GM21786 (cell line): ENCODE measurements at regions not wholly inside any gene's neighbourhood (a gene's known extent, or its start where the extent isn't known, plus 50 kb on each side); places are given as distances from the start of the nearest gene placed in this dataset.
"Not testable (repeated sequence)": the region's sequence is repeated elsewhere in the genome, so short reads cannot be mapped to it uniquely, and the experiment has no call there.

Experiments
- ATAC-seq: cut with Tn5 transposase; IDR thresholded peaks from one replicate; pipeline ENCODE4 v1.9.1; 2021; ENCODE audit not compliant: unreplicated experiment

DNA sequence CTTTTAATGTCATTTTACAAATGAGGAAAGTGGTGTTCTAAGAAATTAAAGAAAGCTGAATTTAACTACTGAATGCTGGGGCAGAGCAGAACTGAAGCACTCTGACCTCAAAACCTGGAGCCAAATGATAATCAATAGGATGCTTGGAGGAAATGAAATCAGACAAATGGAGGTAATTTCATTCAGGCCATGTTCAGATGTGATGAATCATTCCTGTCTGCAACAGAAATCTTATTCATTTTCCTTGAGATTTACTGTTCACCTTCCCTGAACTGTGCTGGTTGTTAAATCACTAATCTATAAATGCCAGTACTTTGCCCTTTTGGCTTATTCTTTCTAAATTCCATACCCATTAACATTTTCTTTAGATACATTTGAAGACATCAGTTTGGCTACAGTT lies 85.6 kb upstream of the SNX7 start:
- no peak for ATAC-seq

DNA sequence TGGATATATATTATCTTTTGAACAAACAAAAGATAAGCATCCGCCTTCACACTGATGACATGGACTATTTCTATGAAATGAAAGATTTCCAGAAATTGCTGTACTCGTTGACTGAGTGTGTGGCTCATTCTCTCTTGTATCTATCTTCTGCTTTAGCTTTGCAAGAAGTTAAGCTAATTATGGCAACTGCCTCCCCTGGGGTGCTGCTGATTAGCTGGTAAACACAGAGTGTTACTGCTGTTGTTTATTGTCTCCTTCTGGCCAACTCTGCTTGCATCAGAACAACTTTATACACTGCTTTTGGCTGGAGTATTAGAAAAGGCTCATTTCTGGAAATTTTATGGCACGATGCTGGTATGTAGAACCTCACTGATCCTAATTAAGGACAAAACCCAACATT lies 95.6 kb upstream of the SNX7 start:
- ATAC-seq = no peak

DNA sequence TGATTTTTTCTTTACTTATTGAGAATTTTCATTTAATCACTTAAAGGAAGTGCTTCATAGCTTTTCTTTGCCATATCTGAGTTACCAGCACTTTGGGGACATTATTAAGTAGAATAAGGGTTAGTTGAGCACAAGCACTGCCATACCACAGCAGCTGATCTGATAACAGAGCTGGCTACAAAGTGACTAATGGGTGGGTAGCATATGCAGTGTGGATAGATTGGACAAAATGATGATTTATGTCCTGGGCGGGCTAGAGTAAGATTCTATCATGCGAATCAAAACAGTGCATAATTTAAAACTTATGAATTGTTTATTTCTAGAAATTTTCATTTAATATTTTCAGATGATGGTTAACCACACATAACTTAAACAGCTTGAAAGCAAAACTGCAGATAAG lies 102.2 kb upstream of the SNX7 start:
- ATAC-seq = no peak

DNA sequence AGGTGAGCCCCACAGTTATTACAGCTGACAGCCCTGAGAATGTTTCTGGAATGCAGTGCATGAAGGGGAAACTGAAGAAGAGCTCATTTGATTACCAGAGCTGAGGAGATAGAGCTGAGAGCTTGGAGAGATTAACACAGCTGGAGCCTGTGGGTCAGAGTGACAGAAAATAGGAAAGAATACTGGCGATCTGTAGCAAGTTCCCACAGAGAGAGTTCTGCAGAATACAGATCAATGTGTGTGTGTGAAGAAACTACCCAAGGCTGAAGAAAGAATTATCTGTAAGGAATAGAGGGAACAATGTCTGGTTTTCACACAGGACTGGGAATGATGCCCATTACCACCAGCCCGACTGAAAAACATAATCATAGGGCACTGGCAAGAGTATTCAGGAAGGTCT lies 103.6 kb upstream of the SNX7 start:
- no peak for ATAC-seq

DNA sequence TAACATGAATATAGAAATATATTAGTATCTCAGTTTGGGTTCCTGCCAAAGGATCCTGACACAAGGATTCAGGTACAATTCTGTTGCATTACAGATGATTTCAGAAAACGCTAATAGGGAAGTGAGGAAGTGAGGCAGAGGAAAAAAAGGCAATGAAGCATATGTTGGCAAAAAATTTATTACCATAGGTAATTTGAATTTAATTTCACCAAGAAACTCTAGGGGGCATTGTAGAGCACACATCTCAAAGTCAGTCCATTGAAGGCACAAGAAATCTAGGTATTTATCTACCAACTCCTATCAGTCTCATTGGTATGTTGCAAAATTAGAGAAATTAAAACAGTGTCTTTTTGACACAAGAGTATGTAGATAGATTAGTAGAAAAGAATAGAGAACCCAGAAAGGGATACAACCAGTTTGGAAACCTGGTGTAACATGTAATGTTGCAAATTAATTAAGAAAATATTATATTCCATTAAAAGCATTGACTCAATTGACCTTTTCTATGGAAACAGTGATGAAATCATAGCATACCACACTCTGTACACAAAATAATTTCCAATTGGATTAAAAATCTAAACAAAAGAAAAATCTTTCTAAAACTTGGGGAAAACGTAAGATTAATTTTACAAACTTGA lies 104.9 kb upstream of the SNX7 start:
- peak; percentile 43 for ATAC-seq

DNA sequence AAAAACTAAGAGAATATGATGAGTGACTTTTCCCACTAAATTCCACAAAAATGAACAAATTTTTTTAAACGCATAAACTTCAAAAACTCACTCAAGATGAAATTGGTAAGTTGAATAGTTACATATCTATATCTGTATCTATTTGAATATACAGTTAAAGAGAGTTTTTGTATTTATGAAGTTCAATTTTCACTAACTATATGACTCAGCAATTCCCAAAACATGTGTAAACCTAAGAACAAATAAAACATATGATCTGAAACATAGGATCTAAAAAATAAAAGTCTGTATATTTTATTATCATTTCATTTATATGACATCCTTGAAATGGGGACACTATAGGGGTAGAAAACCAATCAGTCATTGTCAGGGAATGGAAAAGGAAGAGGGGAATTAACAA lies 105.7 kb upstream of the SNX7 start:
- no peak for ATAC-seq

DNA sequence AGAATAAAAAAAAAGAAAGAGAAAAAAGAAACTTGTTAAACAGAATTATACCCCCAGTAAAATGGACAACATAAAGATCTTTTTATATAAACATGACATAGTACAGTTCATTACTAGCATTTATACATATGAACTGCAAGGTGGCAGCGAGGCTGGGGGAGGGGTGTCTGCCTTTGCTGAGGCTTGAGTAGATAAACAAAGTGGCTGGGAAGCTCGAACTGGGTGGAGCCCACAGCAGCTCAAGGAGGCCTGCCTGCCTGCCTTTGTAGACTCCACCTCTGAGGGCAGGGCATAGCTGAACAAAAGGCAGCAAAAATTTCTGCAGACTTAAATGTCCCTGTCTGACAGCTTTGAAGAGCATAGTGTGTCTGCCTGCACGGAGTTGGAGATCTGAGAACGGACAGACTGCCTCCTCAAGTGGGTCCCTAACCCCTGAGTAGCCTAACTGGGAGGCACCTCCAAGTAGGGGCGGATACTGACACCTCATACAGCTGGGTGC lies 108.9 kb upstream of the SNX7 start:
- not testable (repeated sequence) for ATAC-seq

DNA sequence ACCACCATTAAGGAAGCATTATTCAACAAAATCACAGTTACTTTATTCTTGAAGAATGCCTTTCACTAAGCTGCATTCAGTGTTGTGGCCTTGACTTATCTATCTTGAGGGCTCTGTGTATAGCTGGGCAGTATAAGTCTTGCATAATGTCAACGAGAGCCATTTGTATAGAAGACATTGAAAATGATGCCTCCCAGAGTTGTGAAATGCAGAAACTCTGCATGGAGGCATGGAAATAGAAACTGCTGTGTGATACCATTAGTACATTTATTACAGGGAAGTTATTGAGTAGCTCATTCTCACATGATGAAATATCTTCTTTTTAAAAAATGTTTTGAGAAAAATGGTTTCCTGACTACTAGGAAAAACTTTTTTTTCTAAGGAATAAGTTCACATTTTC lies 111.4 kb upstream of the SNX7 start:
- no peak for ATAC-seq

DNA sequence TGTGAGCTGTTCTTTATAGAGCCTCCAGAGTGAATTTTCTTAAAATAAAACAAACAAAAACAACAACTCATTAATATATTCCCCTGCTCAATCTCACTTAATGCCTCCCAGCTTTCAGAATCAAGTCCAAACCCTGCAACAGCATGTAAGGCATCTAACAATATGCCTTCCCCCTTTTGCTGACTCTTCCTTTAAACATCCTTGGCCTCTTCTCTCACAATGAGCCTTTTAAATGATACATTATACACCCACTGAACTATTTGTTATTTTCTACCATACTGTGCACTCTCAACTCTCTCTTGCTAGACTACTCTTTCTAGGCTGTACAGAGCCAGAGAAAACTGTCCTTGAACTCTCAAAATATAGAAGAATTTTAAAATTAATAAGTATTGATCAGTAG lies 115.2 kb upstream of the SNX7 start:
- ATAC-seq = no peak

DNA sequence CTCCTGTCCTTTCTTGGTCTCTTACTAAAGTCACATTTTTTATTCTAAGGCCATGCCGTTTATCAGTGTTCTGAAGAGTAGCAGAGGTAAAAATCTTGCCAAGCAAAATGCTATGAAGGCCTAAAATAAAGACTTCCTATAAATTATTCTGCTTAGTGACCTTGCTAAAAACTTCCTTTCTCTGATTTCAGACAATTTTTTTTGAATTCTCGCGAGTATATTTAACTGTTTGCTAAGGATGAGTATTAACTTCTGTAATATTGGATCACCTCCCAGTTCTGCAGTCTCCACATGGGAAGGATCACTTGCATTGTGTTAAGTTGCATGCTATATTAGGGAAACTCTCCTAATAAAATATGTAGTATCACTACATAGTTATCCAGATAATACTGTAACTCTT lies 123.4 kb upstream of the SNX7 start:
- no peak for ATAC-seq

DNA sequence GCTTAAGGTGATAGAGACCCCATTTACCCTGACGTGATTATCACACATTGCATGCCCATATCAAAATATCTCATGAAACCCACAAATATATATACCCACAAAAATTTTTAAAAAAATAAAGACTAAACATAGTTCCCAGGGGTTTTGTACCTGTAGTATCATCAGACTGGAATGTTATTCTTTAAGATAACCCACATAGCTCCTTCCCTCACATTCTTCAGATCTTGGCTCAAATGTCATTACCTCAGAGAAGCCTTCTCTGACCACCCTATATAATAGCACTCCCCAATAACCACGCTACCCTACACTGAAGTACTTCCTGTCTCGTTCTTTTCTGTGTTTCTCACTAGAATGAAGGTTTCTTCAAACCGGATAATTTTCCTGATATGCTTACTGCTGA lies 138.3 kb upstream of the SNX7 start:
- ATAC-seq = no peak

DNA sequence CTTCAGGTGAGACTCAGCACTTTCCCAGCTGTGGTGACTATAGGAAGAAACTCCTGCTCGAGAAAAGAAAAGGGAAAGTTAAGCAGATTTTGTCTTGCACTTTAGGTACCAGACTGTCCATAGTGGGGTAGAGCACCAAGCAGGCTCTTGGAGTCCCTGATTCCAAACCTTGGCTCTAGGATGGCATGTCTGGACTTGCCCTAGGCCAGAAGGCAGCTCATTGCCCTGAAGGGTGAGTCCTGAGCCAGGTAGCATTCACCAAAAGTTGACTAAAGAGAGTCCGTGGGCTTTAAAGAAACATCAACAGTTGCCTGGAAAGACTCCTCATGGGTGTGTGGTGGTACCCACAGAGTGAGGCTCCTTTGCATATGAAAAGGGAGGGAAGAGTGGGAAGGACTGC lies 145.2 kb upstream of the SNX7 start:
- no peak for ATAC-seq

DNA sequence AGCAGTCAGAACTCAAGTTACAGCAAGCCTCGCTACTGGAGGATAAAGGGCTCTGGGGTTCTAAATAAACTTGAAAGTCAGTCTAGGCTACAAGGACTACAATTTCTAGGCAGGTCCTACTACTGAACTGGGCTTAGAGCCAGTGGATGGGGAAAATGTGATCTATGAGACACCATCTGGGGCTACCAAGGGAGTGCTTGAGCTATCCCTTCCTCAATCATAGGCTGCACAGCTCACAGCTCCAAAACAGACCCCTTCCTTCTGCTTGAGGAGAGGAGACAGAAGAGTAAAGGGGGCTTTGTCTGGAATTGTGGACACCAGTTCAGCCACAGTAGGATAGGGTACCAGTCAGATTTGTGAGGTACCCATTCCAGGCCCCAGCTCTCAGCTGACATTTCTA lies 145.8 kb upstream of the SNX7 start:
- ATAC-seq = no peak

DNA sequence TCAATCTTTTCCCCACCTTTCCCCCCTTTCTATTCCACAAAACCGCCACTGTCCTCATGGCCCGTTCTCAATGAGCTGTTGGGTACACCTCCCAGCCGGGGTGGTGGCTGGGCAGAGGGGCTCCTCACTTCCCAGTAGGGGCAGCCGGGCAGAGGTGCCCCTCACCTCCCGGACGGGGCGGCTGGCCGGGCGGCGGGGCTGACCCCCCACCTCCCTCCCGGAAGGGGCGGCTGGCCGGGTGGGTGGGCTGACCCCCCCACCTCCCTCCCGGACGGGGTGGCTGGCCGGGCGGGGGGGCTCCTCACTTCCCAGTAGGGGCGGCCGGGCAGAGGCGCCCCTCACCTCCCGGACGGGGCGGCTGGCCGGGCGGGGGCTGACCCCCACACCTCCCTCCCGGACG lies 149.3 kb upstream of the SNX7 start:
- ATAC-seq = not testable (repeated sequence)

DNA sequence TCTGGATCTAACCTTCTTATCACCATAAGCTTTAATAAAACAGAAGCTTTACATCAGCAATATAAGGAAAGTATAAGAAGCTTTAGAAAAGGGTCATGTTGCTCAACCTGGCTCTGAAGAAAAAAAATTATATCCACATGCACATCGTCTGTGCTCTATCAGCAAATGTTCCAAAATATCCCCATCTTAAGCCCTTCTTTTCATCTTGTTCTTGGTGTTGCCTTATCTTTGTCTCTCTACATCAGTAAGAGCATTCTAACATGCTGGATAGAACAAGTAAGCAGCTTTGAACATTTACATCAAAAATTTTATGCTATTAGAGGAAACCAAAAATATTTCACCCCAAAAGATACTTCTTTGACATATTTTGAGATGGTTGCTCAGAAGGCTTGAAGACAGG lies 157.8 kb upstream of the SNX7 start:
- no peak for ATAC-seq

DNA sequence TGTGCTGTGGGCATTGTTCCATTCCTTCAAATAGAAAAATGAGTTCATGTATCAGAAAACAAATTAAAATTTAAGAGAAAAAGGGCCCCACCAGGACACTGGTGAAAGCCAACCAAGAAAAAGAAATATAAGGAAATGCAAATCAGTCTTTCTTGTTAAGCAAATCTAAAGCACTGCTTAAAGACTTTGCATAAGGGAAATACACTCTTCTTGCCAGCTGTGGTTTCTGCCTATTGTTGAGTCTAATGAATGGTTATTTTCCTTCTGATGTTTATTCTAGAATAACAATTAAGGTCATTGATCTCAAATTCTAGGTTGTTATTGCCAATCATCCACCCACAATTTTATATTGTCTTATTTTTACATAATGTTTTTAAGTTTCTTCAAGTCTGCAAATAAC lies 158.6 kb upstream of the SNX7 start:
- ATAC-seq = no peak

DNA sequence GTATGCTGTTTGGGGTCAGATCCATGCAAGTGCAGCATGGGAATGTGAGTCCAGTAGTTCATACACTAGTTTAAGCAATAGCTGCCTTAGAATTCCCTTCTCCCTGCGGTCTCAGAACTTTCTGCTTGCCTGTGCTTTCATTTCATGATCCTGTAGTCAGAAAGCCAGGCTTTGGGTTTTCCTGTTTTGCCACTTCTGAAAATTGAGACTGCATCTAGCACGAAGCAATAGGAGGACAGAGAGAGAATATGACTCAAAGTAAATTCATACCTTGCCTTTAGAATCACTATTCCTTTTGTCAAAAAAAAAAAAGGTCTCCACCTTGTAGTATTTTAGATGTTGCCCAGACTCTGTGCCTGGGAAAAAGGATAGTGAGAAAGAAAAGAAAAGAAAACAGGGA lies 161.2 kb upstream of the SNX7 start:
- no peak for ATAC-seq

DNA sequence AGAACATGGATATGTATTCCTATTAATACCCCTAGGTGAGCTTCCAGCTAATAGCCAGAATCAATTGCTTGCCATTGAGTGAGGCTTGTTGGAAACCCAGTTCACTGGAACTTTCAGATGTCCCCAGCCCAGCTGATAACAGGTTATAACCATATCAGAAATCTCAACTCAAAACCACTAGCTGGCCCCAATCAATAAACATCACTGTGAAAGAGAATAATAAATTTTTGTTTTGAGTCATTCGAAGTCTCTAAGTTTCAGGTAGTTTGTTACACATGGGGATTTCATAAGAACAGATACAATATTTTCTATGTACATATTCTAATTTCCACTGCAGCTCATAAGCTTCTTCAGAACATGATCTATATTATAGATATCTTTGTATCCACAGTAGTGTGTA lies 162.9 kb upstream of the SNX7 start:
- no peak for ATAC-seq

DNA sequence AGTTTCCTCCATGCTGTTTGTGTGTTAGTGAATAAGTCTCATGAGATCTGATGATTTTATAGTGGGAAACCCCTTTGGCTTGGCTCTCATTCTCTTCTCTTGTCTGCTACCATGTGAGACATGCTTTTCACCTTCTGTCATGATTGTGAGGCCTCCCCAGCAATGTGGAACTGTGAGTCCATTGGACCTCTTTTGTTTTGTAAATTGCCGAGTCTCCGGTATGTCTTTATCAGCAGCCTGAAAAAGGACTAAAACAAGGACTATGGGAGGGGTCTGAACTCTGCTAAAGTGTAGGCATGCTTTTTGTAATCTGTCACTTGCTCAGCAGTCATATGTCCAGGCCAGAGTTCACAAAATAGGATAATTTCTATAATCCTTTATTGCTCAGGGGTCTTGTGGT lies 164.0 kb upstream of the SNX7 start:
- no peak for ATAC-seq

DNA sequence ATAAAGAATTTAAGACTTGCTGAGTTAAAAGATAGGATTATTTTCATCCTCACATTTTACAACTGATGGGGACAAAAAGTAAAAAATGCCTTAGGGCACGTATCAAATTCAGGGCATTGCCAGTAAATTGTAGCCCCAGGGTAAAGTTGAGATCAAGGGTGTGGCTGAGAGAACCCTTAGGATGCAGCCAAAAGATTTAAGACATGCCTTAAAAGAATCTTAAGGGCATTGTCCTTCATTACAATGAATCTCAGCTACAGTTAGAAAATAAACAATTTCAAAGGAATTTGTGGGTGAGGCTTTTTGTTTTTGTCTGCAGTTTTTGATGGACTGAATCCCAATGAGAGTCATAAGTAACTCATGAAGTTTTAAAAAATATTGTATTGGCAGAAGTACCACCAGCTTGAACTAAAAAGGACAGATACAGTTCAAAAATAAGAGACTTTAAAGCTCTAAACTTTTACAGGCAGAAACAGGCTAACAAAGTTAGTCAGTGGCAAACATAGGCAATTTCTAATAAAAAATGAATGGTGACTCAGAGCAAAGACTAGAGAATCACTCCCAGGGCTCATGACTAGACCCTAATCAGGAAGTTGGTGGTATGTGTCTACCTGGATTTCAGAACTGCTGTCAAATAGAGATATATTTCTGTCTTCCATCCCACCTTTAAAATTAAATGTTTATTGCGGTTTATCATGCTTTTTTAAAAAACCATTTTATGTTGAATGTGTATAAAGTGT lies 165.1 kb upstream of the SNX7 start:
- no peak for ATAC-seq

DNA sequence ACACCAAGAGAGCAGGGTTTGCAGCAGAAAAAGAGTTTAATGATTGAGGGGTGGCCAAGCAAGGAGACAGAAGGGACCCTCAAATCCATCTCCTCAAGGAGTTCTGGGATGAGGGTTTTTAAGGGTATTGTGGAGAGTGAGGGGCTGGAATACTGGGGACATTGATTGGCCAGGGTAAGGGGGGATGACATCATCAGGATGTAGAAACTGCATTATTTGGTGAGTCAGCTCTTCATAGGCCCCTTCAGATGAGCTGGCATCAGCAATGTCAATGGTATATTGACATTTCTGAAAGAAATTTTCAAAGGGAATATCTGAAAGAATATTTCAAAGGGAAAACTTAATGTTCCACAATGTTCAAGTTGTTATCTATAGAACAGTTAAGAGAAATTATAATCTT lies 168.1 kb upstream of the SNX7 start:
- no peak for ATAC-seq

DNA sequence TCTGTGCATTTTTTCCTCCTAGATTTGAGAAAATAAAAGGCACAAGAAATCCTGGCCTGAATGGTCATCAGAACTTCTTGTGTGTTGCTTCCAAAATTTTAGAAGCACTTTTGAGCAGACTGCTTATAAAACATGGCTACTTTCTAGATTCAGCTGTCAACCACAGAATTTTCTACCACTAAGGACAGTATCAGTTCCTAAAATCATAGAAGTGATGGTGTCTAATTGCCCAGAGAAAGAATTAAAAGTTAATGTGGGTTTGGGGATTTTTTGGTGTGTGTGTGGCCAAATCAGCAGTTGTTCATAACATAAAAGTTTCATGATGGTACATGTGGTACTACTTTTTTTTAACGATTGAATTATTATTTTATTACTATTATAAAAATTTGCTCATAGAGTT lies 171.4 kb upstream of the SNX7 start:
- peak; percentile 67 for ATAC-seq

DNA sequence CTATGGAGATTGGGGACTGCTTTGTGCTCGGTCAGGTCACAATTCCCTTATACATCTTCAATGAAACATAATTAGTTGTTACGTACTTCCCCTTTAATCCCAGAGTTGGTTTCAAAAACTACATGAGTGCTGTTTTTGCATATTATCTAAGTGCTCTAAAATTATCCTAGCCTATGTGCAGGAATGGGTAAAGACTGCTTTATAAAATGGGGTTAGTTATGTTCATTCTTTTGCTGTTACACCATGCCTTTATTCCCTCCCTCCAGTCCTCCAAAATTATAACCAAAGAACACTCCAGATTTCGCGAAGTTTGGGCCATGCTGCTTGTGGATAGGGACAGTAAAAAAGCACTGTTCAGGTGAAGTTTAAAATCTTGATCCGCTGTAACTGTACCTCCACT lies 173.9 kb upstream of the SNX7 start:
- ATAC-seq = no peak
